Heart right ventricle (tissue), 16 donors: ENCODE measurements at regions not wholly inside any gene's neighbourhood (a gene's known extent, or its start where the extent isn't known, plus 50 kb on each side); places are given as distances from the start of the nearest gene placed in this dataset.

Experiments
- ATAC-seq, 8 donors: fragments of 200-7000 bp; cut with Tn5 transposase; one replicate each; pipeline ENCODE4 v1.9.1; 2020; ENCODE audit warnings: mild to moderate bottlenecking in 8 of 8, moderate library complexity in 8 of 8, moderate number of reproducible peaks in 1 of 8
- DNase-seq, 2 donors: peaks; one replicate each; pipeline ENCODE4 v3.0.0-alpha.2; 2020
- H3K27ac ChIP-seq, 10 donors: fragments of 200-600 bp; sonication (generic) in 2 of 10; one replicate each; pipeline versions ENCODE4 v1.5.0 to v1.8.0; 2020 to 2022; ENCODE audit warnings: mild to moderate bottlenecking in 3 of 10
- H3K27me3 ChIP-seq, 7 donors: fragments of 200-600 bp; one replicate each; pipeline ENCODE4 v1.8.0; 2021 to 2022; ENCODE audit warnings: mild to moderate bottlenecking in 2 of 7
- H3K36me3 ChIP-seq, 9 donors: fragments of 200-600 bp; sonication (generic) in 1 of 9; one replicate each; pipeline versions ENCODE4 v1.5.0 to v1.8.0; 2020 to 2022; ENCODE audit warnings: mild to moderate bottlenecking in 2 of 9
- H3K4me1 ChIP-seq, 9 donors: fragments of 200-600 bp; sonication (generic) in 1 of 9; one replicate each; pipeline versions ENCODE4 v1.5.0 to v1.8.0; 2020 to 2022; ENCODE audit warnings: mild to moderate bottlenecking in 4 of 9
- H3K4me3 ChIP-seq, 10 donors: fragments of 200-600 bp; sonication (generic) in 2 of 10; one replicate each; pipeline versions ENCODE4 v1.5.0 to v1.8.0; 2020 to 2022; ENCODE audit warnings: mild to moderate bottlenecking in 7 of 10, moderate library complexity in 2 of 10
- H3K9me3 ChIP-seq, 11 donors: fragments of 200-600 bp in 10 of 11; sonication (generic) in 2 of 11; one replicate each; pipeline versions ENCODE4 v1.5.0 to v1.8.0; 2013 to 2022; ENCODE audit warnings: mild to moderate bottlenecking in 2 of 11, control low read depth in 1 of 11, moderate library complexity in 1 of 11
- WGBS, 2 donors: extraction: QIAGEN DNeasy Blood & Tissue Kit; methylation state at CpG; one replicate each; pipeline ENCODE4 v1.1.7; 2013; ENCODE audit warnings: inconsistent platforms in 1 of 2; 5-methylcytosine and 5-hydroxymethylcytosine counted together
- intact Hi-C, 10 donors: fragments of 100-400 bp; cut with DNase I; formaldehyde crosslinking; loops; one replicate each; pipeline versions ENCODE4 v1.11.1 to v1.14.2; 2022
- TF ChIP-seq, protein P1 (sequence below), 9 donors: fragments of 200-600 bp; sonication (generic) in 2 of 9; IDR thresholded peaks; one replicate each; pipeline versions ENCODE4 v1.5.0 to v1.8.0; 2021 to 2022; ENCODE audit warnings: antibody characterized with exemption in 9 of 9, mild to moderate bottlenecking in 5 of 9, moderate library complexity in 1 of 9
- donor health status: Arrhythmogenic right ventricular cardiomyopathy.
- donor health status: ischemic (EF 13 %, LVEDD 7.1; RV severe dilation, severe dysfunction).
- donor health status: healthy with polysubstance abuse.
- donor health status: DM: no; HTN: yes; CAD: no.
- donor health status: DM: no; HTN: no; CAD: no.
- donor health status: ischemic (EF 25% LVEDD 6.9; RV normal size, moderate dysfunction).
- donor health status: ischemic (EF 25% LVEDD 5.7; RV mildly dilated, moderate dysfunction).
- donor health status: healthy.
- donor health status: DM: yes; HTN: yes; CAD: no.
- donor health status: Ischemic cardiomyopathy.
- donor health status: ischemic (EF 35%, LVEDD 5.7; RV mildly dilated, moderate dysfunction).
- donor health status: nonischemic (EF 11% LVEDD 7.7; RV severe dilation, severe dysfunction).
- donor health status: DM: yes; HTN: yes; CAD: no.
- donor health status: PGD.
- donor health status: ischemic (EF 29% LVEDD 5.4; RV normal size, mild dysfunction).
- donor health status: nonischemic (EF 23%, LVEDD 6.1; RV moderate dilation, normal function).

DNA sequence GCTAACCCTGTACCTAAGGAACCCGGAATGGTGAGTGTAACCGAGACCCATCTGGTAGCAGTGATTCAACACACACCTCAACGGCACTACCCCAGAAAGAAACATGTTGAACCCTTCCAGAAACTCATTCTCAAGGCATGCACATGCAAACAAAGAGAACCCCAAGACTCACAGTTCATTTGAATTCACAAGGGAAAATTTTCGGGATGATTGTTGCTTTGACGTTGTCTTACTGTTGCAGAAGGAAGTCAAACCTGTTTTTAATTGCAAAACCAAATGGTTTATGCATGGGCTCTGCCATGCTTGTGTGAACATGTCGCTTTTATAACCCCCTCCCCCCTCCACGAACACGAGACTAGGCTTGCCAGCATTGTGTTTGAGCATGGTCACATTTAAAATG is 539.7 kb downstream of the GATA3 start:
- TF ChIP-seq, protein P1, sequence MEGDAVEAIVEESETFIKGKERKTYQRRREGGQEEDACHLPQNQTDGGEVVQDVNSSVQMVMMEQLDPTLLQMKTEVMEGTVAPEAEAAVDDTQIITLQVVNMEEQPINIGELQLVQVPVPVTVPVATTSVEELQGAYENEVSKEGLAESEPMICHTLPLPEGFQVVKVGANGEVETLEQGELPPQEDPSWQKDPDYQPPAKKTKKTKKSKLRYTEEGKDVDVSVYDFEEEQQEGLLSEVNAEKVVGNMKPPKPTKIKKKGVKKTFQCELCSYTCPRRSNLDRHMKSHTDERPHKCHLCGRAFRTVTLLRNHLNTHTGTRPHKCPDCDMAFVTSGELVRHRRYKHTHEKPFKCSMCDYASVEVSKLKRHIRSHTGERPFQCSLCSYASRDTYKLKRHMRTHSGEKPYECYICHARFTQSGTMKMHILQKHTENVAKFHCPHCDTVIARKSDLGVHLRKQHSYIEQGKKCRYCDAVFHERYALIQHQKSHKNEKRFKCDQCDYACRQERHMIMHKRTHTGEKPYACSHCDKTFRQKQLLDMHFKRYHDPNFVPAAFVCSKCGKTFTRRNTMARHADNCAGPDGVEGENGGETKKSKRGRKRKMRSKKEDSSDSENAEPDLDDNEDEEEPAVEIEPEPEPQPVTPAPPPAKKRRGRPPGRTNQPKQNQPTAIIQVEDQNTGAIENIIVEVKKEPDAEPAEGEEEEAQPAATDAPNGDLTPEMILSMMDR (IDR thresholded peaks at IDR 0.05) = no peak
- Histone ChIP-seq H3K4me3 (no peak overlapping the region), H3K27me3 (peaks cover 0 to 9% (median 0%) of the 10 kb centered on the region in 7 donors), H3K27ac (no peak overlapping the region), H3K9me3 (no peaks in the 10 kb centered on the region), H3K36me3 (no peaks in the 10 kb centered on the region), H3K4me1 (no peaks in the 10 kb centered on the region)
- DNase-seq (no peak), ATAC-seq (no peak)
- WGBS, 2 donors = 78 to 83% methylated on average over 8 of the region's 8 CpGs
- intact Hi-C loops = no loop called here

GRCh38 chr10:8594711-8595110 is 540.2 kb downstream of the GATA3 start:
- no peak overlapping the region for H3K27ac ChIP-seq
- no peaks in the 10 kb centered on the region for H3K9me3 ChIP-seq
- no peaks in the 10 kb centered on the region for H3K36me3 ChIP-seq
- TF ChIP-seq, protein P1 (IDR thresholded peaks at IDR 0.05) = no peak
- no peak for ATAC-seq
- H3K4me3 ChIP-seq = no peak overlapping the region
- peaks cover 0 to 9% (median 0%) of the 10 kb centered on the region in 7 donors for H3K27me3 ChIP-seq
- 65 to 82% methylated on average over 5 of the region's 5 CpGs for WGBS, 2 donors
- intact Hi-C loops = no loop called here
- H3K4me1 ChIP-seq = no peaks in the 10 kb centered on the region
- no peak for DNase-seq

DNA sequence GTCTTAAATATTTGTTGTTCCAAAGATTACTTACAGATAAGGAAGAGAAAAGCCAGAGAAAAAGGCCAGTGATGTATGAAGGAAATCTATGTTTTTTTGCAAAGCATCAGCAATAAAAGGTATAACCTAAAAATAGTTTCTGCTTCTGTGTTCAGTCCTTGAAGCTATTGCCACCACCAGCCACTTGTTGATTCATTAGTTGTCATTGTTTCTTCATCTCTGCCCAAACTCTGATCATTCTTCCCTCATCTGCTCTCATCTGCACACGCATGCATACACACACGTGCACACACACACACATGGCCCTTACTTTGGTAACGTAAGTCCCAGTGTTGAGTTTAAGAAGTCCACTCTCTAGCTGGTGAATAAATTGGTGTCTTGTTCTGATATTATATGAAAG is 540.7 kb downstream of the GATA3 start:
- Histone ChIP-seq H3K4me3 (no peak overlapping the region), H3K27me3 (peaks cover 0 to 5% (median 0%) of the 10 kb centered on the region in 7 donors), H3K27ac (no peak overlapping the region), H3K9me3 (no peaks in the 10 kb centered on the region), H3K4me1 (no peaks in the 10 kb centered on the region), H3K36me3 (no peaks in the 10 kb centered on the region)
- WGBS, 2 donors = 60 to 62% methylated on average over 3 of the region's 3 CpGs
- intact Hi-C loops = no loop called here
- TF ChIP-seq, protein P1 (IDR thresholded peaks at IDR 0.05) = no peak
- no peak for DNase-seq
- no peak for ATAC-seq

- WGBS, 2 donors = 68 to 72% methylated on average over 5 of the region's 5 CpGs
- TF ChIP-seq, protein P1 (IDR thresholded peaks at IDR 0.05) = no peak
- intact Hi-C loops = no loop called here
- DNase-seq (no peak), ATAC-seq (no peak)
- Histone ChIP-seq H3K27me3 (no peaks in the 10 kb centered on the region), H3K4me1 (no peaks in the 10 kb centered on the region), H3K36me3 (no peaks in the 10 kb centered on the region), H3K4me3 (no peak overlapping the region), H3K9me3 (peaks cover 0 to 6% (median 0%) of the 10 kb centered on the region in 11 donors), H3K27ac (no peak overlapping the region)
Observed at GRCh38 chr10:8596929-8597472, 542.5 kb downstream of the GATA3 start.
